ENCODE measurements at regions not wholly inside any gene's neighbourhood (a gene's known extent, or its start where the extent isn't known, plus 50 kb on each side); places are given as distances from the start of the nearest gene placed in this dataset.

DNA sequence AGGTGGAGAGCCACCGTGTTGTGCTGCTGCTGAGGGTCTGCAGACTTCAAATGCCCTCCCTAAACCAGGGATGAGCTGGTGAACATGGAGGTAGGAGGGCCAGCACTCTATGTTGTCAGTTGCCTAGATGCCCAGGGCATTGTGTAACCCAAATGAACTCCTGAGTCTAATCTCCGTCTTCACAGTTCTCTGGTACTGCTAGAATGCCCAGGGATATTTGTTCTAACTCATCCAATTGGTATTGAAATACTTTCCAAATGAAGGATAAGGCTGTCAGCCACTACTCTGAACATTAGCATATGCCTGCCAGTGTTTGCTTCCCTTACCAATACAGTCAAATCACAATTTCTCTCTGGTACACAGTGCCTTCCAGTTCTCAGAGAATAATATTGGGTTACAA lies 492.6 kb downstream of the SLC4A3 start:
- Histone ChIP-seq H3K79me2 (ENCODE audit: control insufficient read depth, insufficient read depth, low read length) (no peaks in the 10 kb centered on the region), H3K27me3 (ENCODE audit: control insufficient read depth in 2 of 2, insufficient read depth in 2 of 2, low read length in 2 of 2) (no peaks in the 10 kb centered on the region), H3K36me3 (ENCODE audit: control insufficient read depth, insufficient read depth, low read length) (no peaks in the 10 kb centered on the region), H3K9ac (ENCODE audit: insufficient read depth in 1 of 2, low read depth in 2 of 2, low read length in 2 of 2) (no peak overlapping the region), H3K4me2 (ENCODE audit: insufficient read depth, low read length) (no peak overlapping the region), H4K20me1 (replicated peaks; ENCODE audit: control insufficient read depth, insufficient read depth, low read length) (no peaks in the 10 kb centered on the region), H3K9me3 (replicated peaks; ENCODE audit: control insufficient read depth, insufficient read depth, low read depth, low read length) (no peaks in the 10 kb centered on the region), H3K4me3 (no peak overlapping the region), H3K27ac (ENCODE audit: extremely low read depth, low read depth, low read length) (no peak overlapping the region), H3K4me1 (replicated peaks in 1 of 2; ENCODE audit: control insufficient read depth in 2 of 2, insufficient read depth in 2 of 2, low read length in 2 of 2) (no peaks in the 10 kb centered on the region), H2AFZ (ENCODE audit: low read depth, low read length) (no peak overlapping the region), H3K9me1 (ENCODE audit: control insufficient read depth, insufficient read depth, low read length) (no peaks in the 10 kb centered on the region)
- DNase-seq (ENCODE audit: extremely low read depth in 1 of 4, low spot score in 3 of 4) (no peak), FAIRE-seq (no peak), ATAC-seq (no peak)
- ChIA-PET CTCF (ENCODE audit: low intra/inter-chr PET ratio) (no interaction called here), POLR2A (no interaction called here)
- intact Hi-C loops (cut with micrococcal nuclease) (no loop called here), in situ Hi-C loops (cut with MboI) (no loop called here)
- BruUV-seq (replicated peaks) = no TSS peak
- no peak for TF ChIP-seq KAT2B (IDR thresholded peaks at IDR 0.05; ENCODE audit: low read depth, low read length)
- WGBS (ENCODE audit: insufficient coverage, low coverage, missing lambda C conversion rate) = 0% methylated on average over 2 of the region's 2 CpGs

GRCh38 chr2:220123751-220124150 lies 496.3 kb downstream of the SLC4A3 start:
- Histone ChIP-seq H3K4me1 (replicated peaks in 1 of 2; ENCODE audit: control insufficient read depth in 2 of 2, insufficient read depth in 2 of 2, low read length in 2 of 2) (no peaks in the 10 kb centered on the region), H3K27me3 (ENCODE audit: control insufficient read depth in 2 of 2, insufficient read depth in 2 of 2, low read length in 2 of 2) (no peaks in the 10 kb centered on the region), H4K20me1 (replicated peaks; ENCODE audit: control insufficient read depth, insufficient read depth, low read length) (no peaks in the 10 kb centered on the region), H3K9me3 (replicated peaks; ENCODE audit: control insufficient read depth, insufficient read depth, low read depth, low read length) (no peaks in the 10 kb centered on the region), H3K4me3 (no peak overlapping the region), H3K9ac (ENCODE audit: insufficient read depth in 1 of 2, low read depth in 2 of 2, low read length in 2 of 2) (no peak overlapping the region), H2AFZ (ENCODE audit: low read depth, low read length) (no peak overlapping the region), H3K27ac (ENCODE audit: extremely low read depth, low read depth, low read length) (no peak overlapping the region), H3K79me2 (ENCODE audit: control insufficient read depth, insufficient read depth, low read length) (no peaks in the 10 kb centered on the region), H3K36me3 (ENCODE audit: control insufficient read depth, insufficient read depth, low read length) (no peaks in the 10 kb centered on the region), H3K4me2 (ENCODE audit: insufficient read depth, low read length) (no peak overlapping the region), H3K9me1 (ENCODE audit: control insufficient read depth, insufficient read depth, low read length) (no peaks in the 10 kb centered on the region)
- ChIA-PET POLR2A (no interaction called here), CTCF (ENCODE audit: low intra/inter-chr PET ratio) (no interaction called here)
- DNase-seq (ENCODE audit: extremely low read depth in 1 of 4, low spot score in 3 of 4) = no peak
- BruUV-seq (replicated peaks) = no TSS peak
- intact Hi-C loops (cut with micrococcal nuclease) (no loop called here), in situ Hi-C loops (cut with MboI) (no loop called here)
- FAIRE-seq = no peak
- no peak for ATAC-seq
- whole genome bisulfite sequencing (ENCODE audit: insufficient coverage, low coverage, missing lambda C conversion rate) = 0% methylated on average over 2 of the region's 2 CpGs
- TF ChIP-seq NFATC3 (IDR thresholded peaks at IDR 0.05) (no peak), CREB1 (IDR thresholded peaks at IDR 0.05) (no peak), CREB1 (CRISPR knock-in tag; IDR thresholded peaks at IDR 0.05) (no peak), ZNF77 (CRISPR knock-in tag; IDR thresholded peaks at IDR 0.05) (no peak), ETV6 (IDR thresholded peaks at IDR 0.05; ENCODE audit: borderline replicate concordance in 1 of 2, low read depth in 2 of 2, low read length in 1 of 2) (no peak), ETV6 (CRISPR knock-in tag; IDR thresholded peaks at IDR 0.05; ENCODE audit: borderline replicate concordance) (no peak), HMGN3 (IDR thresholded peaks at IDR 0.05; ENCODE audit: borderline replicate concordance, extremely low read depth, insufficient read length, low read depth, low read length) (no peak), ZZZ3 (IDR thresholded peaks at IDR 0.05) (no peak)

Measured in K562 (cell line).